NCI-H345 treated with DMSO at 0.1 percent for 48 hours (cell line): ENCODE measurements at regions not wholly inside any gene's neighbourhood (a gene's known extent, or its start where the extent isn't known, plus 50 kb on each side); places are given as distances from the start of the nearest gene placed in this dataset.
"Not testable (repeated sequence)": the region's sequence is repeated elsewhere in the genome, so short reads cannot be mapped to it uniquely, and the experiment has no call there.

ENCODE experiments used
- DNase-seq: peaks from one replicate; lab custom pipeline; 2025; ENCODE audit not compliant: unreplicated experiment; lab: John Stamatoyannopoulos, UW

GRCh38 chr2:225911019-225911418, 511.5 kb downstream of the NYAP2 start:
- DNase-seq = no peak

- DNase-seq = no peak
Observed at GRCh38 chr2:225895126-225895525, 495.6 kb downstream of the NYAP2 start.

GRCh38 chr2:225894236-225894980, 494.9 kb downstream of the NYAP2 start:
- DNase-seq = no peak

GRCh38 chr2:225893151-225893550, 493.6 kb downstream of the NYAP2 start:
- DNase-seq = no peak

DNA sequence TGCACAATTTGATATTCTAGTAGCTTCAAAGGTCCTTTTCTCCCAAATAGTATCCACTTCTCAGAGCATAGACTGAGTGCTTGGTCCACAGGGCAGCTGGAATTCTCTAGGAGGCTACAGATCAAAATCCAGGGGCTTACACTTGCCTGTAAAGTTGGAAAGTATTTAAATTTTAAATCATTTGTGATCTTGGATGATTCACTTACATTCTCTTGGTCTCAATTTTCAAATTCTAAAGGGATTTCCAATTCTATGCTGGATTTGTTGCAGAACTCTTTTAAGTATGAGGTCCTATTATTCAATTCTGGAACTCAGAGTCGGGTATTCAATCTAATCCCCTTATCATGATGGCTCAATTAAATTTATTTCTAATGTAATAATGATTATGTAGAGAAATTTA, 492.3 kb downstream of the NYAP2 start:
- no peak for DNase-seq

GRCh38 chr2:225891013-225891412, 491.5 kb downstream of the NYAP2 start:
- no peak for DNase-seq

- DNase-seq = peak; percentile 35
Observed at GRCh38 chr2:225889452-225889851, 489.9 kb downstream of the NYAP2 start.

DNA sequence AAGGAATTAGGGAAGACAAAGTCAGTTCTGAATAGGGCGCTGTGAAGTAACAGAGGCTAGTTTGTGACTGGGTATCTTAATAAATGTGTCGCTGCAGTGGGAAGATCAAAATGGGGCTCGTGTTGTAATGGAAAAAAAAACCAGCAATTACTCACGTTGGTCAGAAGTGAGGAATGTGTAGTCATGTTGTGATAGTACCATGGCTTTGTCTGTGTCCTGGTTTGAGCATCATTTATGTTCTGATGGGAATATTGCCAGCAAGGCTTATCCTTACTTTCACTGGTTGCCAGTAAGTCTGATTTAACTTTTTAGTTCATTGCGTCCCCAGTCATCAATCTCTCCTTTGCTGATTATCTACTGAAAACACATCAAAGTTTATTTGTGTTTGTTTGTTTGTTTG, 467.6 kb downstream of the NYAP2 start:
- no peak for DNase-seq

DNA sequence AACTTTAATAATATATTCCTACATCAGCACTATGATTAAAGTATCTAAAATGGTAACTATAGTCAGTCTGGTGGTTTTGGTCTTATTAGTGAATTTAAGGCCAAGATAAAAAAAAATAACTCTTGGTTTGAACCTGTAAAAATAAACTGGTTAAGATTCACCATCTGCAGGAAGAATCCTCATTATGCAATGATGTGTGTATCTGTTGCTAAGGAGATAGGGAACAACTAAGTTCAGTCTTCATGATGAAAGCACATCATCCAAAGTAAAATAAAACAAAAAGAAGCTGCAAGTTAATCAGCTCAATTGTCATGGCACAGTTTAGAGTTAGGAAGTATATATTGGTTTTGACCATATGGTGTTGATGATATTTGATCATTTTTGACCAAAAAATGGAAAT, 466.0 kb downstream of the NYAP2 start:
- no peak for DNase-seq

- DNase-seq = no peak
Observed at GRCh38 chr2:225864394-225864793, 464.9 kb downstream of the NYAP2 start.

DNA sequence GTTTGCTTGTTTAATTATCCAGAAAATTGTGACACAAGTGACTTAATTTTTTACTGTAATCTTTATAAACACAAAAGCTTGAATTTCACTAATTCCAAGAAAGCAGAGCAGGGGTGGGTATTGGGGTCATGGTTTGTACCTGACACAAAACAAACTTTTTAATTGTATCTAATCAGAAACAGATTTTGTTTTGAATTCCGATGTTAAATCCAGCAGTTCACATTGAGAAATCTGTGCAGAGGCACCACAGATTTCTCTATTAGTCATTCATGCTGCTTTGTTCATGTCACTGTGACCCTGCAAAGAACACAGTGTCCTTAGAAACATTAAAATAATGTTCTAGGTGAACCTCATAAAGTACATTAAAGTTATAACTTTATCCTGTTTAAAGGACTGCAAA, 443.4 kb downstream of the NYAP2 start:
- no peak for DNase-seq

- DNase-seq = no peak
Observed at GRCh38 chr2:225841314-225841713, 441.8 kb downstream of the NYAP2 start.

DNA sequence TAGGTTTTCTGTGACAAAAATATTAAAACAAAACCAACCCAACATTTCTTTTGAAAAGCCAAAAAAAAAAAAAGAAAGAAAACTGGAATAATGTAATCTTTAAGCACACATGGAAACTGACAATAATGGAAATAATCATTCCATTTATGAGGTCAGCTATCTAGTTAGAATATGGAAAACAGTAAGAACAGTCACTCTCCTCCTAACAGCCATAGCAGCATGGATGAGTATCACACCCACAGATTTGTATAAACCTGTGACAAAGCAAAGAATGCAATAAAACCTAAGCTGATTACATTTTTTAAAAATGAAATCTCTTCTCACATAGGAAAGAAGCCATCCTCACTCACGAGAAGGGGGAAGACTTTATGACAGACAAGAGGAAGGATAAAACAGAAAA, 437.8 kb downstream of the NYAP2 start:
- no peak for DNase-seq

DNA sequence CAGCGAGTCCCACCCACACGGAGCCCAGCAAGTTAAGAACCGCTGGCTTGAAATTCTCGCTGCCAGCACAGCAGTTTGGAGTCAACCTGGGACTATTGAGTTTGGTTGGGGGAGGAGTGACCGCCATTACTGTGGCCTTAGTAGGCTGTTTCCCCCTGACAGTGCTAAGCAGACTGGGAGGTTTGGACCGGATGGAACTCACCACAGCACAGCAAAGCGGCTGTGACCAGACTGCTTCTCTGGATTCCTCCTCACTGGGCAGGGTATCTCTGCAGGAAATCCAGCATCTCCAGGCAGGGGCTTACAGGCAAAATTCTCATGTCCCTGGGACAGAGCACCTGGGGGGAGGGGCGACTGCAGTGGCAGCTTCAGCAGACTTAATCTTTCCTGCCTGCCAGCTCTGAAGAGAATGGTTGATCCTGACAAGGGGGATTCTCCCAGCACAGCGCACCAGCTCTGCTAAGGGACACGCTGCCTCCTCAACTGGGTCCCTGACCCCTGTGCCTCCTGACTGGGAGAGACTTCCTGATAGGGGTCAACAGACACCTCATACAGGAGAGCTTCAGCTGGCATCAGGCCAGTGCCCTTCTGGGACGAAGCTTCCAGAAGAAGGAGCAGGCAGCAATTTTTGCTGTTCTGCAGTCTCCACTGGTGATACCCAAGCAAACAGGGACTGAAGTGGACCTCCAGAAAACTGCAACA, 425.4 kb downstream of the NYAP2 start:
- no peak for DNase-seq

- no peak for DNase-seq
Observed at GRCh38 chr2:225821351-225821750, 421.8 kb downstream of the NYAP2 start.

GRCh38 chr2:225820826-225821225, 421.3 kb downstream of the NYAP2 start:
- no peak for DNase-seq

GRCh38 chr2:225814554-225814953, 415.0 kb downstream of the NYAP2 start:
- DNase-seq = no peak

- DNase-seq = no peak
Observed at GRCh38 chr2:225806105-225806504, 406.6 kb downstream of the NYAP2 start.

GRCh38 chr2:225802076-225802475, 402.6 kb downstream of the NYAP2 start:
- DNase-seq = not testable (repeated sequence)

GRCh38 chr2:225797394-225797793, 397.9 kb downstream of the NYAP2 start:
- DNase-seq = no peak

- no peak for DNase-seq
Observed at GRCh38 chr2:225794652-225795400, 395.3 kb downstream of the NYAP2 start.
